ENCODE measurements at regions not wholly inside any gene's neighbourhood (a gene's known extent, or its start where the extent isn't known, plus 50 kb on each side); places are given as distances from the start of the nearest gene placed in this dataset.

GRCh38 chr2:39587641-39588040 lies 78.1 kb upstream of the TMEM178A start:
- no peaks in the 10 kb centered on the region for H3K36me3 ChIP-seq (ENCODE audit: control insufficient read depth in 1 of 2, insufficient read depth in 2 of 2, low read length in 2 of 2)
- no peak overlapping the region for H3K27ac ChIP-seq (ENCODE audit: low read depth, low read length)
- no peak overlapping the region for H3K9ac ChIP-seq (ENCODE audit: low read depth in 1 of 2, low read length in 2 of 2)
- no peaks in the 10 kb centered on the region for H3K27me3 ChIP-seq (ENCODE audit: control insufficient read depth in 1 of 2, insufficient read depth in 2 of 2, low read length in 2 of 2)
- H3K4me1 ChIP-seq (ENCODE audit: control insufficient read depth in 1 of 2, insufficient read depth in 2 of 2, low read length in 2 of 2): no peaks in the 10 kb centered on the region
- no peak overlapping the region for H3K4me3 ChIP-seq (ENCODE audit: low read depth in 1 of 2, low read length in 2 of 2)
- no peaks in the 10 kb centered on the region for H3K9me3 ChIP-seq (ENCODE audit: control insufficient read depth in 1 of 2, low read length in 2 of 2)

GRCh38 chr2:39593439-39594393 lies 72.0 kb upstream of the TMEM178A start:
- no peaks in the 10 kb centered on the region for H3K4me1 ChIP-seq (ENCODE audit: control insufficient read depth in 1 of 2, insufficient read depth in 2 of 2, low read length in 2 of 2)
- no peaks in the 10 kb centered on the region for H3K9me3 ChIP-seq (ENCODE audit: control insufficient read depth in 1 of 2, low read length in 2 of 2)
- H3K9ac ChIP-seq (ENCODE audit: low read depth in 1 of 2, low read length in 2 of 2): no peak overlapping the region
- no peaks in the 10 kb centered on the region for H3K36me3 ChIP-seq (ENCODE audit: control insufficient read depth in 1 of 2, insufficient read depth in 2 of 2, low read length in 2 of 2)
- H3K27ac ChIP-seq (ENCODE audit: low read depth, low read length): no peak overlapping the region
- no peaks in the 10 kb centered on the region for H3K27me3 ChIP-seq (ENCODE audit: control insufficient read depth in 1 of 2, insufficient read depth in 2 of 2, low read length in 2 of 2)
- no peak overlapping the region for H3K4me3 ChIP-seq (ENCODE audit: low read depth in 1 of 2, low read length in 2 of 2)

- H3K36me3 ChIP-seq (ENCODE audit: control insufficient read depth in 1 of 2, insufficient read depth in 2 of 2, low read length in 2 of 2): no peaks in the 10 kb centered on the region
- H3K27ac ChIP-seq (ENCODE audit: low read depth, low read length): no peak overlapping the region
- H3K9me3 ChIP-seq (ENCODE audit: control insufficient read depth in 1 of 2, low read length in 2 of 2): no peaks in the 10 kb centered on the region
- H3K4me3 ChIP-seq (ENCODE audit: low read depth in 1 of 2, low read length in 2 of 2): no peak overlapping the region
- H3K4me1 ChIP-seq (ENCODE audit: control insufficient read depth in 1 of 2, insufficient read depth in 2 of 2, low read length in 2 of 2): no peaks in the 10 kb centered on the region
- no peaks in the 10 kb centered on the region for H3K27me3 ChIP-seq (ENCODE audit: control insufficient read depth in 1 of 2, insufficient read depth in 2 of 2, low read length in 2 of 2)
- H3K9ac ChIP-seq (ENCODE audit: low read depth in 1 of 2, low read length in 2 of 2): no peak overlapping the region
These were observed 70.6 kb upstream of the TMEM178A start for GRCh38 chr2:39595116-39595515.

GRCh38 chr2:39597314-39597713 lies 68.4 kb upstream of the TMEM178A start:
- no peak overlapping the region for H3K9ac ChIP-seq (ENCODE audit: low read depth in 1 of 2, low read length in 2 of 2)
- no peaks in the 10 kb centered on the region for H3K9me3 ChIP-seq (ENCODE audit: control insufficient read depth in 1 of 2, low read length in 2 of 2)
- no peak overlapping the region for H3K4me3 ChIP-seq (ENCODE audit: low read depth in 1 of 2, low read length in 2 of 2)
- no peak overlapping the region for H3K27ac ChIP-seq (ENCODE audit: low read depth, low read length)
- H3K4me1 ChIP-seq (ENCODE audit: control insufficient read depth in 1 of 2, insufficient read depth in 2 of 2, low read length in 2 of 2): no peaks in the 10 kb centered on the region
- no peaks in the 10 kb centered on the region for H3K27me3 ChIP-seq (ENCODE audit: control insufficient read depth in 1 of 2, insufficient read depth in 2 of 2, low read length in 2 of 2)
- H3K36me3 ChIP-seq (ENCODE audit: control insufficient read depth in 1 of 2, insufficient read depth in 2 of 2, low read length in 2 of 2): no peaks in the 10 kb centered on the region

- Histone ChIP-seq H3K36me3 (ENCODE audit: control insufficient read depth in 1 of 2, insufficient read depth in 2 of 2, low read length in 2 of 2) (no peaks in the 10 kb centered on the region), H3K4me1 (ENCODE audit: control insufficient read depth in 1 of 2, insufficient read depth in 2 of 2, low read length in 2 of 2) (no peaks in the 10 kb centered on the region), H3K4me3 (ENCODE audit: low read depth in 1 of 2, low read length in 2 of 2) (no peak overlapping the region), H3K9me3 (ENCODE audit: control insufficient read depth in 1 of 2, low read length in 2 of 2) (no peaks in the 10 kb centered on the region), H3K27me3 (ENCODE audit: control insufficient read depth in 1 of 2, insufficient read depth in 2 of 2, low read length in 2 of 2) (no peaks in the 10 kb centered on the region), H3K9ac (ENCODE audit: low read depth in 1 of 2, low read length in 2 of 2) (no peak overlapping the region), H3K27ac (ENCODE audit: low read depth, low read length) (no peak overlapping the region)
These were observed 63.1 kb upstream of the TMEM178A start for GRCh38 chr2:39602616-39603015.

GRCh38 chr2:39603436-39603835 lies 62.3 kb upstream of the TMEM178A start:
- Histone ChIP-seq H3K4me3 (ENCODE audit: low read depth in 1 of 2, low read length in 2 of 2) (no peak overlapping the region), H3K27ac (ENCODE audit: low read depth, low read length) (no peak overlapping the region), H3K9ac (ENCODE audit: low read depth in 1 of 2, low read length in 2 of 2) (no peak overlapping the region), H3K27me3 (ENCODE audit: control insufficient read depth in 1 of 2, insufficient read depth in 2 of 2, low read length in 2 of 2) (no peaks in the 10 kb centered on the region), H3K36me3 (ENCODE audit: control insufficient read depth in 1 of 2, insufficient read depth in 2 of 2, low read length in 2 of 2) (no peaks in the 10 kb centered on the region), H3K4me1 (ENCODE audit: control insufficient read depth in 1 of 2, insufficient read depth in 2 of 2, low read length in 2 of 2) (no peaks in the 10 kb centered on the region), H3K9me3 (ENCODE audit: control insufficient read depth in 1 of 2, low read length in 2 of 2) (no peaks in the 10 kb centered on the region)

- Histone ChIP-seq H3K27ac (ENCODE audit: low read depth, low read length) (no peak overlapping the region), H3K9me3 (ENCODE audit: control insufficient read depth in 1 of 2, low read length in 2 of 2) (no peaks in the 10 kb centered on the region), H3K4me3 (ENCODE audit: low read depth in 1 of 2, low read length in 2 of 2) (no peak overlapping the region), H3K4me1 (ENCODE audit: control insufficient read depth in 1 of 2, insufficient read depth in 2 of 2, low read length in 2 of 2) (no peaks in the 10 kb centered on the region), H3K9ac (ENCODE audit: low read depth in 1 of 2, low read length in 2 of 2) (no peak overlapping the region), H3K36me3 (ENCODE audit: control insufficient read depth in 1 of 2, insufficient read depth in 2 of 2, low read length in 2 of 2) (no peaks in the 10 kb centered on the region), H3K27me3 (ENCODE audit: control insufficient read depth in 1 of 2, insufficient read depth in 2 of 2, low read length in 2 of 2) (no peaks in the 10 kb centered on the region)
These were observed 60.9 kb upstream of the TMEM178A start for GRCh38 chr2:39604866-39605265.

- no peak overlapping the region for H3K27ac ChIP-seq (ENCODE audit: low read depth, low read length)
- H3K27me3 ChIP-seq (ENCODE audit: control insufficient read depth in 1 of 2, insufficient read depth in 2 of 2, low read length in 2 of 2): no peaks in the 10 kb centered on the region
These were observed 59.1 kb upstream of the TMEM178A start for GRCh38 chr2:39606585-39606984.

GRCh38 chr2:39607538-39608262 lies 58.0 kb upstream of the TMEM178A start:
- H3K4me3 ChIP-seq (ENCODE audit: low read depth in 1 of 2, low read length in 2 of 2): no peak overlapping the region
- H3K4me1 ChIP-seq (ENCODE audit: control insufficient read depth in 1 of 2, insufficient read depth in 2 of 2, low read length in 2 of 2): no peaks in the 10 kb centered on the region
- H3K9ac ChIP-seq (ENCODE audit: low read depth in 1 of 2, low read length in 2 of 2): no peak overlapping the region
- H3K36me3 ChIP-seq (ENCODE audit: control insufficient read depth in 1 of 2, insufficient read depth in 2 of 2, low read length in 2 of 2): no peaks in the 10 kb centered on the region
- no peaks in the 10 kb centered on the region for H3K9me3 ChIP-seq (ENCODE audit: control insufficient read depth in 1 of 2, low read length in 2 of 2)
- no peaks in the 10 kb centered on the region for H3K27me3 ChIP-seq (ENCODE audit: control insufficient read depth in 1 of 2, insufficient read depth in 2 of 2, low read length in 2 of 2)
- H3K27ac ChIP-seq (ENCODE audit: low read depth, low read length): no peak overlapping the region

More at GRCh38 chr2:39606585-39606984, 59.1 kb upstream of the TMEM178A start:
- H3K9me3 ChIP-seq (ENCODE audit: control insufficient read depth in 1 of 2, low read length in 2 of 2): no peaks in the 10 kb centered on the region
- no peak overlapping the region for H3K9ac ChIP-seq (ENCODE audit: low read depth in 1 of 2, low read length in 2 of 2)
- no peak overlapping the region for H3K4me3 ChIP-seq (ENCODE audit: low read depth in 1 of 2, low read length in 2 of 2)
- no peaks in the 10 kb centered on the region for H3K4me1 ChIP-seq (ENCODE audit: control insufficient read depth in 1 of 2, insufficient read depth in 2 of 2, low read length in 2 of 2)
- no peaks in the 10 kb centered on the region for H3K36me3 ChIP-seq (ENCODE audit: control insufficient read depth in 1 of 2, insufficient read depth in 2 of 2, low read length in 2 of 2)

- Histone ChIP-seq H3K9me3 (ENCODE audit: control insufficient read depth in 1 of 2, low read length in 2 of 2) (no peaks in the 10 kb centered on the region), H3K4me3 (ENCODE audit: low read depth in 1 of 2, low read length in 2 of 2) (no peak overlapping the region), H3K27ac (ENCODE audit: low read depth, low read length) (no peak overlapping the region), H3K36me3 (ENCODE audit: control insufficient read depth in 1 of 2, insufficient read depth in 2 of 2, low read length in 2 of 2) (no peaks in the 10 kb centered on the region), H3K27me3 (ENCODE audit: control insufficient read depth in 1 of 2, insufficient read depth in 2 of 2, low read length in 2 of 2) (no peaks in the 10 kb centered on the region), H3K9ac (ENCODE audit: low read depth in 1 of 2, low read length in 2 of 2) (no peak overlapping the region), H3K4me1 (ENCODE audit: control insufficient read depth in 1 of 2, insufficient read depth in 2 of 2, low read length in 2 of 2) (no peaks in the 10 kb centered on the region)
These were observed 57.5 kb upstream of the TMEM178A start for GRCh38 chr2:39608263-39608575.

All from duodenal mucosa (tissue), 2 donors.